Mesenchymal stem cell (in vitro differentiated cells and primary cell): ENCODE measurements at regions not wholly inside any gene's neighbourhood (a gene's known extent, or its start where the extent isn't known, plus 50 kb on each side); places are given as distances from the start of the nearest gene placed in this dataset.

ENCODE experiments used
- DNase-seq: peaks from one replicate; pipeline ENCODE4 v3.0.0-alpha.2; 2013
- H2AFZ ChIP-seq: one replicate; pipeline ENCODE4 v1.6.1; 2013; ENCODE audit warnings: low read depth, mild to moderate bottlenecking, control low read depth, inconsistent platforms, low read length, moderate library complexity
- H2AK5ac ChIP-seq: 2 replicates; pipeline ENCODE4 v1.6.1; 2013; ENCODE audit warnings: low read length, moderate library complexity, mild to moderate bottlenecking, inconsistent platforms; ENCODE audit not compliant: severe bottlenecking
- H2BK120ac ChIP-seq: one replicate; pipeline ENCODE4 v1.6.1; 2013; ENCODE audit warnings: low read depth, mild to moderate bottlenecking, inconsistent platforms, low read length, moderate library complexity
- H2BK12ac ChIP-seq, 2 experiments: one replicate each; pipeline ENCODE4 v1.6.1; 2013; ENCODE audit warnings: inconsistent platforms in 2 of 2, low read length in 2 of 2, mild to moderate bottlenecking in 2 of 2, moderate library complexity in 2 of 2, control low read depth in 1 of 2
- H2BK15ac ChIP-seq: one replicate; pipeline ENCODE4 v1.6.1; 2013; ENCODE audit warnings: mild to moderate bottlenecking, low read depth, inconsistent platforms; ENCODE audit not compliant: poor library complexity, severe bottlenecking
- H2BK5ac ChIP-seq: 2 replicates; pipeline ENCODE4 v1.6.1; 2013; ENCODE audit warnings: low read depth, mild to moderate bottlenecking, low read length, control low read depth, inconsistent platforms; ENCODE audit not compliant: poor library complexity, severe bottlenecking
- H3K14ac ChIP-seq, 2 experiments: one replicate each; pipeline ENCODE4 v1.6.1; 2013; ENCODE audit warnings: inconsistent platforms in 2 of 2, low read length in 2 of 2, control low read depth in 1 of 2, mild to moderate bottlenecking in 1 of 2, moderate library complexity in 1 of 2
- H3K18ac ChIP-seq, 2 experiments: one replicate each; pipeline ENCODE4 v1.6.1; 2013; ENCODE audit warnings: inconsistent platforms in 2 of 2, low read length in 2 of 2, control low read depth in 1 of 2, low read depth in 1 of 2, mild to moderate bottlenecking in 1 of 2
- H3K23ac ChIP-seq, 2 experiments: one replicate each; pipeline ENCODE4 v1.6.1; 2013; ENCODE audit warnings: inconsistent platforms in 2 of 2, low read length in 2 of 2, mild to moderate bottlenecking in 2 of 2, moderate library complexity in 2 of 2, control low read depth in 1 of 2
- H3K27ac ChIP-seq: 2 replicates; pipeline ENCODE4 v1.5.1; 2013; ENCODE audit warnings: mild to moderate bottlenecking, moderate library complexity, low read length, control low read depth, inconsistent platforms; ENCODE audit not compliant: poor library complexity, severe bottlenecking
- H3K27me3 ChIP-seq, 2 experiments: 2 replicates each; pipeline versions ENCODE4 v1.6.1 to v1.7.0; 2013; ENCODE audit warnings: low read length in 2 of 2, mild to moderate bottlenecking in 2 of 2, moderate library complexity in 2 of 2, control low read depth in 1 of 2, inconsistent platforms in 1 of 2; ENCODE audit not compliant: control insufficient read depth in 1 of 2, insufficient read depth in 1 of 2
- H3K36me3 ChIP-seq, 2 experiments: 2 replicates each; pipeline versions ENCODE4 v1.6.1 to v1.7.0; 2013; ENCODE audit warnings: low read length in 2 of 2, control low read depth in 1 of 2, inconsistent platforms in 1 of 2, low read depth in 1 of 2, mild to moderate bottlenecking in 1 of 2; ENCODE audit not compliant: insufficient read depth in 2 of 2, control insufficient read depth in 1 of 2
- H3K4ac ChIP-seq, 2 experiments: one replicate each; pipeline ENCODE4 v1.6.1; 2013; ENCODE audit warnings: inconsistent platforms in 2 of 2, low read length in 2 of 2, mild to moderate bottlenecking in 2 of 2, moderate library complexity in 2 of 2, control low read depth in 1 of 2, low read depth in 1 of 2
- H3K4me1 ChIP-seq: 2 replicates; pipeline ENCODE4 v1.6.1; 2013; ENCODE audit warnings: low read depth, low read length, control low read depth; ENCODE audit not compliant: control insufficient read depth, insufficient read depth
- H3K4me2 ChIP-seq: 2 replicates; pipeline ENCODE4 v1.6.1; 2013; ENCODE audit warnings: low read length, mild to moderate bottlenecking, inconsistent platforms; ENCODE audit not compliant: poor library complexity, severe bottlenecking
- H3K4me3 ChIP-seq, 2 experiments: 2 replicates each; pipeline versions ENCODE4 v1.5.1 to v1.7.0; 2013; ENCODE audit warnings: low read length in 2 of 2, mild to moderate bottlenecking in 2 of 2, control low read depth in 1 of 2, low read depth in 1 of 2; ENCODE audit not compliant: insufficient read depth in 1 of 2
- H3K79me1 ChIP-seq: replicated peaks from 2 replicates; pipeline ENCODE4 v1.6.1; 2013; ENCODE audit warnings: mild to moderate bottlenecking, control low read depth, low read length, inconsistent platforms; ENCODE audit not compliant: poor library complexity, severe bottlenecking
- H3K9ac ChIP-seq: 2 replicates; pipeline ENCODE4 v1.7.0; 2013; ENCODE audit warnings: mild to moderate bottlenecking, low read length, moderate library complexity
- H3K9me3 ChIP-seq: 2 replicates; pipeline ENCODE4 v1.7.0; 2013; ENCODE audit warnings: mild to moderate bottlenecking, low read length; ENCODE audit not compliant: control insufficient read depth
- H4K8ac ChIP-seq: one replicate; pipeline ENCODE4 v1.6.1; 2013; ENCODE audit warnings: inconsistent platforms, mild to moderate bottlenecking, low read length, moderate library complexity
- H4K91ac ChIP-seq: one replicate; pipeline ENCODE4 v1.6.1; 2013; ENCODE audit warnings: mild to moderate bottlenecking, low read length, inconsistent platforms
- WGBS: methylation state at CpG from one replicate; pipeline ENCODE4 v1.1.7; 2013; ENCODE audit warnings: mixed read lengths; 5-methylcytosine and 5-hydroxymethylcytosine counted together

GRCh38 chr4:176005766-176006165 is 59.9 kb upstream of the WDR17 start:
- Histone ChIP-seq H3K9me3 (no peaks in the 10 kb centered on the region), H3K79me1 (no peaks in the 10 kb centered on the region), H2AK5ac (no peak overlapping the region), H2BK120ac (no peak overlapping the region), H3K18ac (no peak overlapping the region), H4K8ac (no peak overlapping the region), H3K4me3 (no peak overlapping the region), H4K91ac (no peak overlapping the region), H3K27ac (no peak overlapping the region), H3K4ac (no peak overlapping the region), H3K27me3 (peaks cover 0 to 45% of the 10 kb centered on the region in 2 experiments), H2AFZ (no peak overlapping the region), H3K23ac (no peak overlapping the region), H3K14ac (no peak overlapping the region), H2BK5ac (no peak overlapping the region), H3K9ac (no peak overlapping the region), H2BK15ac (no peak overlapping the region), H3K4me2 (no peak overlapping the region), H3K36me3 (no peaks in the 10 kb centered on the region), H3K4me1 (peaks cover 6% of the 10 kb centered on the region), H2BK12ac (no peak overlapping the region)
- 54% methylated on average over 3 of the region's 3 CpGs for WGBS
- no peak for DNase-seq

GRCh38 chr4:176009254-176009653 is 56.4 kb upstream of the WDR17 start:
- 94% methylated on average over 1 of the region's 2 CpGs for WGBS

GRCh38 chr4:176011529-176011928 is 54.1 kb upstream of the WDR17 start:
- H3K9ac ChIP-seq, result no peak overlapping the region
- H3K79me1 ChIP-seq, result no peaks in the 10 kb centered on the region
- H3K27me3 ChIP-seq, result peaks cover 0 to 5% of the 10 kb centered on the region in 2 experiments
- no peak overlapping the region for H2BK15ac ChIP-seq
- H4K91ac ChIP-seq, result no peak overlapping the region
- no peak for DNase-seq
- no peak overlapping the region for H4K8ac ChIP-seq
- no peak overlapping the region for H3K14ac ChIP-seq
- 59% methylated on average over 2 of the region's 2 CpGs for WGBS
- H2BK120ac ChIP-seq, result no peak overlapping the region
- H2AFZ ChIP-seq, result no peak overlapping the region
- H3K4me3 ChIP-seq, result no peak overlapping the region
- no peak overlapping the region for H2BK12ac ChIP-seq
- no peak overlapping the region for H3K18ac ChIP-seq
- H3K36me3 ChIP-seq, result no peaks in the 10 kb centered on the region
- no peak overlapping the region for H3K27ac ChIP-seq
- no peak overlapping the region for H3K4ac ChIP-seq
- no peaks in the 10 kb centered on the region for H3K4me1 ChIP-seq
- H3K23ac ChIP-seq, result no peak overlapping the region
- H3K9me3 ChIP-seq, result no peaks in the 10 kb centered on the region
- H3K4me2 ChIP-seq, result no peak overlapping the region
- no peak overlapping the region for H2BK5ac ChIP-seq
- no peak overlapping the region for H2AK5ac ChIP-seq

More at GRCh38 chr4:176009254-176009653, 56.4 kb upstream of the WDR17 start:
- Histone ChIP-seq H3K23ac (no peak overlapping the region), H3K4me2 (no peak overlapping the region), H3K79me1 (no peaks in the 10 kb centered on the region), H3K27ac (no peak overlapping the region), H2AFZ (no peak overlapping the region), H4K8ac (no peak overlapping the region), H2BK15ac (no peak overlapping the region), H3K9ac (no peak overlapping the region), H3K36me3 (no peaks in the 10 kb centered on the region), H3K14ac (no peak overlapping the region), H2BK12ac (no peak overlapping the region), H3K4me3 (no peak overlapping the region), H3K18ac (no peak overlapping the region), H4K91ac (no peak overlapping the region), H2AK5ac (no peak overlapping the region), H2BK120ac (no peak overlapping the region), H2BK5ac (no peak overlapping the region), H3K9me3 (no peaks in the 10 kb centered on the region), H3K4me1 (no peaks in the 10 kb centered on the region), H3K27me3 (peaks cover 0 to 14% of the 10 kb centered on the region in 2 experiments), H3K4ac (no peak overlapping the region)
- no peak for DNase-seq

- Histone ChIP-seq H2BK12ac (no peak overlapping the region), H2AFZ (no peak overlapping the region), H3K4me3 (no peak overlapping the region), H3K27me3 (peaks cover 0 to 5% of the 10 kb centered on the region in 2 experiments), H4K91ac (no peak overlapping the region), H2BK120ac (no peak overlapping the region), H3K9ac (no peak overlapping the region), H3K9me3 (no peaks in the 10 kb centered on the region), H4K8ac (no peak overlapping the region), H3K18ac (no peak overlapping the region), H3K4me1 (no peaks in the 10 kb centered on the region), H3K27ac (no peak overlapping the region), H3K4ac (no peak overlapping the region), H3K14ac (no peak overlapping the region), H2AK5ac (no peak overlapping the region), H3K23ac (no peak overlapping the region), H3K4me2 (no peak overlapping the region), H2BK5ac (no peak overlapping the region), H2BK15ac (no peak overlapping the region), H3K36me3 (no peaks in the 10 kb centered on the region), H3K79me1 (no peaks in the 10 kb centered on the region)
- no peak for DNase-seq
- WGBS, result 81% methylated on average over 8 of the region's 8 CpGs
These were observed 52.0 kb upstream of the WDR17 start for GRCh38 chr4:176013476-176014247.
